ENCODE measurements at regions not wholly inside any gene's neighbourhood (a gene's known extent, or its start where the extent isn't known, plus 50 kb on each side); places are given as distances from the start of the nearest gene placed in this dataset.

GRCh38 chr10:133017203-133017601, 70.5 kb upstream of the ADGRA1 start:
- no peaks in the 10 kb centered on the region for H3K4me1 ChIP-seq
- intact Hi-C loops (cut with DNase I), result no loop called here
- H3K9me3 ChIP-seq, result no peaks in the 10 kb centered on the region
- H3K4me3 ChIP-seq (replicated peaks in 1 of 3), result no peak overlapping the region
- H3K27ac ChIP-seq, result no peak overlapping the region
- 87 to 96% methylated on average over 19 to 24 of the region's 27 CpGs for WGBS, 2 donors
- TF ChIP-seq CTCF (IDR thresholded peaks at IDR 0.05) (no peak), POLR2A (IDR thresholded peaks at IDR 0.05) (no peak)
- H3K27me3 ChIP-seq, result no peaks in the 10 kb centered on the region
- no peak for DNase-seq
- H3K36me3 ChIP-seq, result no peaks in the 10 kb centered on the region

- TF ChIP-seq CTCF (IDR thresholded peaks at IDR 0.05), result no peak
- no peak for TF ChIP-seq POLR2A (IDR thresholded peaks at IDR 0.05)
- WGBS, 2 donors, result 93 to 94% methylated on average over 43 to 45 of the region's 45 CpGs
- no peaks in the 10 kb centered on the region for H3K36me3 ChIP-seq
- no peak for DNase-seq
- no peak overlapping the region for H3K4me3 ChIP-seq (replicated peaks in 1 of 3)
- H3K4me1 ChIP-seq, result no peaks in the 10 kb centered on the region
- H3K27ac ChIP-seq, result no peak overlapping the region
- H3K27me3 ChIP-seq, result no peaks in the 10 kb centered on the region
- H3K9me3 ChIP-seq, result no peaks in the 10 kb centered on the region
- intact Hi-C loops (cut with DNase I), result no loop called here
These were observed 71.1 kb upstream of the ADGRA1 start for GRCh38 chr10:133016493-133017202.

- Histone ChIP-seq H3K4me3 (replicated peaks in 1 of 3) (no peak overlapping the region), H3K4me1 (no peaks in the 10 kb centered on the region), H3K27me3 (no peaks in the 10 kb centered on the region), H3K36me3 (no peaks in the 10 kb centered on the region), H3K9me3 (no peaks in the 10 kb centered on the region), H3K27ac (no peak overlapping the region)
- TF ChIP-seq CTCF (IDR thresholded peaks at IDR 0.05), result no peak
- TF ChIP-seq POLR2A (IDR thresholded peaks at IDR 0.05), result no peak
- 90 to 95% methylated on average over 25 to 32 of the region's 34 CpGs for WGBS, 2 donors
- no peak for DNase-seq
- intact Hi-C loops (cut with DNase I), result no loop called here
These were observed 71.8 kb upstream of the ADGRA1 start for GRCh38 chr10:133015816-133016462.

- intact Hi-C loops (cut with DNase I), result no loop called here
- Histone ChIP-seq H3K36me3 (no peaks in the 10 kb centered on the region), H3K27ac (no peak overlapping the region), H3K9me3 (no peaks in the 10 kb centered on the region), H3K27me3 (no peaks in the 10 kb centered on the region), H3K4me1 (no peaks in the 10 kb centered on the region), H3K4me3 (replicated peaks in 1 of 3) (no peak overlapping the region)
- WGBS, 2 donors, result 83 to 90% methylated on average over 14 to 18 of the region's 18 CpGs
- TF ChIP-seq POLR2A (IDR thresholded peaks at IDR 0.05), result no peak
- no peak for DNase-seq
These were observed 72.4 kb upstream of the ADGRA1 start for GRCh38 chr10:133015321-133015720.

- DNase-seq, result no peak
- H3K9me3 ChIP-seq, result no peaks in the 10 kb centered on the region
- H3K4me3 ChIP-seq (replicated peaks in 1 of 3), result no peak overlapping the region
- H3K27me3 ChIP-seq, result no peaks in the 10 kb centered on the region
- TF ChIP-seq CTCF (IDR thresholded peaks at IDR 0.05) (no peak), POLR2A (IDR thresholded peaks at IDR 0.05) (no peak)
- intact Hi-C loops (cut with DNase I), result no loop called here
- peaks cover 0 to 3% of the 10 kb centered on the region in 2 donors for H3K4me1 ChIP-seq
- no peak overlapping the region for H3K27ac ChIP-seq
- no peaks in the 10 kb centered on the region for H3K36me3 ChIP-seq
- 69 to 84% methylated on average over 9 to 17 of the region's 38 CpGs for WGBS, 2 donors
These were observed 72.2 kb upstream of the CFAP46 start for GRCh38 chr10:133014416-133015210.
